OCI-LY7 (cell line): ENCODE measurements at regions not wholly inside any gene's neighbourhood (a gene's known extent, or its start where the extent isn't known, plus 50 kb on each side); places are given as distances from the start of the nearest gene placed in this dataset.

ENCODE experiments used
- BruUV-seq: library from RNA; stranded (reverse); fragments of 400-500 nt; replicated peaks from 2 replicates; lab custom pipeline; 2021; lab: Mats Ljungman, UMichigan
- CTCF ChIA-PET: fragments of 300-600 bp; sonication (Branson Sonifier 250); formaldehyde crosslinking; loops from one replicate; lab custom pipeline; 2022; ENCODE audit warnings: antibody characterized with exemption; ENCODE audit not compliant: unreplicated experiment; lab: Charles Lee
- POLR2A ChIA-PET: fragments of 300-600 bp; sonication (Branson Sonifier 250); formaldehyde crosslinking; loops from one replicate; lab custom pipeline; 2022; ENCODE audit warnings: antibody characterized with exemption; lab: Charles Lee
- DNase-seq: peaks from one replicate; pipeline ENCODE4 v3.0.0-alpha.2; 2015; ENCODE audit warnings: low spot score
- H2AFZ ChIP-seq: fragments of 200-600 bp; sonication (generic), shearing (Covaris generic); 2 replicates; pipeline ENCODE4 v1.6.1; 2014; ENCODE audit warnings: mild to moderate bottlenecking, antibody characterized with exemption, low read length, moderate library complexity
- H3K27ac ChIP-seq: fragments of 200-600 bp; sonication (generic); 2 replicates; pipeline ENCODE4 v1.5.1; 2014; ENCODE audit warnings: mixed run types, low read depth, mild to moderate bottlenecking, moderate library complexity, low read length, inconsistent platforms; ENCODE audit not compliant: poor library complexity, severe bottlenecking
- H3K36me3 ChIP-seq: fragments of 200-600 bp; sonication (generic); 2 replicates; pipeline ENCODE4 v1.6.1; 2014; ENCODE audit warnings: mild to moderate bottlenecking, antibody characterized with exemption, low read length, moderate library complexity, mixed read lengths; ENCODE audit not compliant: insufficient read depth
- H3K4me1 ChIP-seq: fragments of 200-600 bp; sonication (generic); 2 replicates; pipeline ENCODE4 v1.5.1; 2014; ENCODE audit warnings: mild to moderate bottlenecking, low read length; ENCODE audit not compliant: insufficient read depth, poor library complexity, severe bottlenecking
- H3K4me2 ChIP-seq: fragments of 200-600 bp; sonication (generic); 2 replicates; pipeline ENCODE4 v1.6.1; 2014; ENCODE audit warnings: mild to moderate bottlenecking, low read length
- H3K4me3 ChIP-seq: fragments of 200-600 bp; sonication (generic); 2 replicates; pipeline ENCODE4 v1.5.1; 2014; ENCODE audit warnings: mild to moderate bottlenecking, low read depth, low read length; ENCODE audit not compliant: poor library complexity, severe bottlenecking
- H3K79me2 ChIP-seq: fragments of 200-600 bp; sonication (generic); 2 replicates; pipeline ENCODE4 v1.6.1; 2016; ENCODE audit warnings: low read depth, mild to moderate bottlenecking, low read length, moderate library complexity, mixed read lengths; ENCODE audit not compliant: insufficient read depth
- H3K9me2 ChIP-seq: fragments of 200-600 bp; sonication (generic); 2 replicates; pipeline ENCODE4 v1.6.1; 2016; ENCODE audit warnings: mild to moderate bottlenecking, low read length, mixed read lengths; ENCODE audit not compliant: insufficient read depth
- H3K9me3 ChIP-seq: fragments of 200-600 bp; sonication (generic); 2 replicates; pipeline ENCODE4 v1.6.1; 2014; ENCODE audit warnings: mild to moderate bottlenecking, mixed run types, low read length, mixed read lengths
- H4K20me1 ChIP-seq: fragments of 200-600 bp; sonication (generic); 2 replicates; pipeline ENCODE4 v1.6.1; 2014; ENCODE audit warnings: mild to moderate bottlenecking, antibody characterized with exemption, low read length, moderate library complexity, mixed read lengths; ENCODE audit not compliant: insufficient read depth
- EZH2phosphoT487 ChIP-seq: fragments of 200-600 bp; sonication (generic); IDR thresholded peaks from 2 replicates; pipeline ENCODE4 v1.6.1; 2018; ENCODE audit warnings: low read depth, borderline replicate concordance, mild to moderate bottlenecking, mixed run types, antibody characterized with exemption, low read length, moderate library complexity, mixed read lengths
- intact Hi-C: fragments of 100-400 bp; cut with micrococcal nuclease; formaldehyde crosslinking; loops from one replicate; pipeline ENCODE4 v1.10.0; 2022; ENCODE audit not compliant: unreplicated experiment
- TF ChIP-seq, protein P1 (sequence below): fragments of 200-600 bp; sonication (generic); conservative IDR thresholded peaks from 2 replicates; pipeline ENCODE4 v1.5.1; 2014; ENCODE audit warnings: mild to moderate bottlenecking, antibody characterized with exemption, low read length, moderate library complexity, mixed read lengths

- Histone ChIP-seq H3K4me2 (no peak overlapping the region), H3K27ac (no peak overlapping the region), H3K4me1 (no peaks in the 10 kb centered on the region), H4K20me1 (no peaks in the 10 kb centered on the region), H3K9me3 (no peaks in the 10 kb centered on the region), H3K79me2 (no peaks in the 10 kb centered on the region), H3K36me3 (no peaks in the 10 kb centered on the region; the same call in 1 of the 2 replicates), H3K4me3 (no peak overlapping the region), H2AFZ (no peak overlapping the region), H3K9me2 (no peaks in the 10 kb centered on the region)
- DNase-seq, result no peak
- TF ChIP-seq, protein P1, sequence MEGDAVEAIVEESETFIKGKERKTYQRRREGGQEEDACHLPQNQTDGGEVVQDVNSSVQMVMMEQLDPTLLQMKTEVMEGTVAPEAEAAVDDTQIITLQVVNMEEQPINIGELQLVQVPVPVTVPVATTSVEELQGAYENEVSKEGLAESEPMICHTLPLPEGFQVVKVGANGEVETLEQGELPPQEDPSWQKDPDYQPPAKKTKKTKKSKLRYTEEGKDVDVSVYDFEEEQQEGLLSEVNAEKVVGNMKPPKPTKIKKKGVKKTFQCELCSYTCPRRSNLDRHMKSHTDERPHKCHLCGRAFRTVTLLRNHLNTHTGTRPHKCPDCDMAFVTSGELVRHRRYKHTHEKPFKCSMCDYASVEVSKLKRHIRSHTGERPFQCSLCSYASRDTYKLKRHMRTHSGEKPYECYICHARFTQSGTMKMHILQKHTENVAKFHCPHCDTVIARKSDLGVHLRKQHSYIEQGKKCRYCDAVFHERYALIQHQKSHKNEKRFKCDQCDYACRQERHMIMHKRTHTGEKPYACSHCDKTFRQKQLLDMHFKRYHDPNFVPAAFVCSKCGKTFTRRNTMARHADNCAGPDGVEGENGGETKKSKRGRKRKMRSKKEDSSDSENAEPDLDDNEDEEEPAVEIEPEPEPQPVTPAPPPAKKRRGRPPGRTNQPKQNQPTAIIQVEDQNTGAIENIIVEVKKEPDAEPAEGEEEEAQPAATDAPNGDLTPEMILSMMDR, result no peak
- BruUV-seq, result no TSS peak
- ChIA-PET POLR2A (interaction anchor here (1.5 kb wide), 1 partner anchor 15 kb away, joined by 4 read pairs; no protein-coding TSS in a partner anchor), CTCF (no interaction called here)
- intact Hi-C loops, result no loop called here
These were observed 289.3 kb upstream of the AMIGO2 start for GRCh38 chr12:47369085-47369484.

- Histone ChIP-seq H3K9me2 (no peaks in the 10 kb centered on the region), H2AFZ (no peak overlapping the region), H3K4me2 (no peak overlapping the region), H4K20me1 (no peaks in the 10 kb centered on the region), H3K27ac (no peak overlapping the region), H3K79me2 (no peaks in the 10 kb centered on the region), H3K9me3 (no peaks in the 10 kb centered on the region), H3K4me1 (no peaks in the 10 kb centered on the region), H3K4me3 (no peak overlapping the region), H3K36me3 (no peaks in the 10 kb centered on the region; the same call in 1 of the 2 replicates)
- intact Hi-C loops, result no loop called here
- CTCF ChIA-PET, result no interaction called here
- BruUV-seq, result no TSS peak
- no peak for TF ChIP-seq EZH2phosphoT487
- TF ChIP-seq, protein P1, result no peak
- POLR2A ChIA-PET, result interaction anchor here (0.6 to 1.4 kb wide), 3 partner anchors 11 to 17 kb away, joined by 3 to 4 read pairs (median 4); no protein-coding TSS in a partner anchor
- DNase-seq, result no peak
These were observed 288.3 kb upstream of the AMIGO2 start for GRCh38 chr12:47367912-47368537.

DNA sequence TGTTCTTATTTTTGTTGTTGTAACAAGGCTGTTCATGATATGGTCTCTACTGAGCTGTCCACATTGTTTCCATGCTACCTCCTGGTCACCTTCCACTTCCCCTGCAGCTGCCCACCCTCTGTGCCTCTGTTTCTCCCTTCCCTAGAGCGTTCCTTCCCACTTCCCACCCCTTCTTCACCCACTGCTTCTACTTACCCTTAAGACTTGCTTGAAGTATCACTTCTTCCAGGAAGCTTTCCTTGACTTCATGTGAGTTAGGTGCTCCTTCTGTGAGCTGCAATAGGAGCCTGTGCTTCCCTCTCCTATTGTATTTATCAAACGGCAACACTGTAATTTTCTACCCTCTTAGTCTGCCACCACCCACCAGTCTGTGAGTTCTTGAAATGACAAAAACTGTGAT, 286.8 kb upstream of the AMIGO2 start:
- TF ChIP-seq, protein P1, result no peak
- TF ChIP-seq EZH2phosphoT487, result no peak
- Histone ChIP-seq H4K20me1 (no peaks in the 10 kb centered on the region), H3K4me2 (no peak overlapping the region), H3K4me3 (no peak overlapping the region), H3K27ac (no peak overlapping the region), H3K9me2 (no peaks in the 10 kb centered on the region), H3K4me1 (peaks cover 12% of the 10 kb centered on the region), H3K9me3 (no peaks in the 10 kb centered on the region), H3K36me3 (no peaks in the 10 kb centered on the region; the same call in 1 of the 2 replicates), H3K79me2 (no peaks in the 10 kb centered on the region), H2AFZ (no peak overlapping the region)
- intact Hi-C loops, result no loop called here
- DNase-seq, result no peak
- ChIA-PET POLR2A (no interaction called here), CTCF (no interaction called here)
- no TSS peak for BruUV-seq
